Keratinocyte (primary cell): ENCODE measurements at regions not wholly inside any gene's neighbourhood (a gene's known extent, or its start where the extent isn't known, plus 50 kb on each side); places are given as distances from the start of the nearest gene placed in this dataset.

Experiments used
- CTCF ChIP-seq, 3 experiments: IDR thresholded peaks in 1 of 3; conservative IDR thresholded peaks in 1 of 3; optimal IDR thresholded peaks in 1 of 3; 2 replicates in 2 of 3; 3 replicates in 1 of 3; pipeline versions ENCODE3 to v1.5.1; 2011; ENCODE audit warnings: low read length in 3 of 3, mild to moderate bottlenecking in 3 of 3, moderate library complexity in 2 of 3, control low read depth in 1 of 3, inconsistent platforms in 1 of 3; ENCODE audit not compliant: insufficient read depth in 2 of 3; ENCODE audit errors: extremely low read depth in 1 of 3
- EZH2 ChIP-seq: IDR thresholded peaks from one replicate; pipeline ENCODE4 v1.6.1; 2012; ENCODE audit warnings: inconsistent platforms, mild to moderate bottlenecking, low read length, moderate library complexity

GRCh38 chr7:155930061-155930460 lies 117.8 kb upstream of the SHH start:
- no peak for TF ChIP-seq CTCF (optimal IDR thresholded peaks at IDR 0.05 in 1 of 3, IDR thresholded peaks at IDR 0.05 in 1 of 3, conservative IDR thresholded peaks at IDR 0.05 in 1 of 3; ENCODE audit: extremely low read depth in 1 of 3, insufficient read depth in 2 of 3, low read length in 3 of 3)
- TF ChIP-seq EZH2: no peak
